ENCODE measurements at regions not wholly inside any gene's neighbourhood (a gene's known extent, or its start where the extent isn't known, plus 50 kb on each side); places are given as distances from the start of the nearest gene placed in this dataset.

- TF ChIP-seq EZH2 (IDR thresholded peaks at IDR 0.05): no peak
- TF ChIP-seq POLR2AphosphoS5 (IDR thresholded peaks at IDR 0.05; ENCODE audit: borderline replicate concordance, low read depth, low read length): no peak
Observed at GRCh38 chr5:24747327-24747726, 102.5 kb upstream of the CDH10 start.

All from SK-N-MC (cell line).